ENCODE measurements at regions not wholly inside any gene's neighbourhood (a gene's known extent, or its start where the extent isn't known, plus 50 kb on each side); places are given as distances from the start of the nearest gene placed in this dataset.

- no peak for TF ChIP-seq CTCF (IDR thresholded peaks at IDR 0.05; ENCODE audit: poor library complexity, severe bottlenecking)
- TF ChIP-seq RAD21 (conservative IDR thresholded peaks at IDR 0.05), result no peak
Observed at GRCh38 chr17:55605705-55606487, 94.6 kb upstream of the SMIM36 start.

All from neural cell (in vitro differentiated cells).